GM23248 (cell line): ENCODE measurements at regions not wholly inside any gene's neighbourhood (a gene's known extent, or its start where the extent isn't known, plus 50 kb on each side); places are given as distances from the start of the nearest gene placed in this dataset.

Source experiments
- EZH2 ChIP-seq: fragments of 200-600 bp; sonication (generic); IDR thresholded peaks from 2 replicates; pipeline ENCODE4 v1.6.1; 2018; ENCODE audit warnings: antibody characterized with exemption, mild to moderate bottlenecking; ENCODE audit not compliant: insufficient read depth, poor library complexity, severe bottlenecking
- EZH2phosphoT487 ChIP-seq: fragments of 200-600 bp; sonication (generic); IDR thresholded peaks from 2 replicates; pipeline ENCODE4 v1.6.1; 2018; ENCODE audit warnings: antibody characterized with exemption, moderate library complexity, mild to moderate bottlenecking, low read depth; ENCODE audit not compliant: insufficient read depth

DNA sequence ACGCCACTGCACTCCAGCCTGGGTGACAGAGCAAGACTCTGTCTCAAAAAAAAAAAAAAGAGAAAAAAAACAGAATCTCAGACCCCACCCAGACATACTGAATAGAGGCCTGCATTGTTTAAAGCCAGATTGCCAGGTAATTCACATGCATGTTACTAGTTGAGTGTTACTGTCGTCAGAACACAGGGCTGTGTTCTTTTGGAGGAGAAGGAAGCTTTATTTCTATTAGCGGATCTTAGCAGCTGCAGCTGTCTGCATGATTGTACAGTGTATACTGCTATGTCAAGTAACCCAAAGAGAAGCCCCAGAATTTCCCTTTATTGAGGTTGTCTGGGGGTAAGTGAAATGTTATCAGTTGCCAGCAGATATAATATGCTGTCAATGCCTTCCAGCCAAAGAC is 496.6 kb upstream of the NAALADL2 start:
- TF ChIP-seq EZH2, result no peak
- TF ChIP-seq EZH2phosphoT487, result no peak
